ENCODE measurements at regions not wholly inside any gene's neighbourhood (a gene's known extent, or its start where the extent isn't known, plus 50 kb on each side); places are given as distances from the start of the nearest gene placed in this dataset.
"Not testable (repeated sequence)": the region's sequence is repeated elsewhere in the genome, so short reads cannot be mapped to it uniquely, and the experiment has no call there.

GRCh38 chr10:124319926-124320391 lies 98.8 kb downstream of the OAT start:
- no peaks in the 10 kb centered on the region for H3K27me3 ChIP-seq (ENCODE audit: control insufficient read depth in 3 of 3, insufficient read depth in 3 of 3, low read length in 2 of 3)
- 88 to 93% methylated on average over 3 of the region's 3 CpGs for WGBS, 2 donors
- H3K4me1 ChIP-seq (ENCODE audit: control insufficient read depth in 5 of 5, insufficient read depth in 5 of 5, low read length in 5 of 5), result no peaks in the 10 kb centered on the region
- no peak for ATAC-seq (ENCODE audit: insufficient read depth, low FRiP score)
- TF ChIP-seq CTCF (IDR thresholded peaks at IDR 0.05; ENCODE audit: control extremely low read depth, extremely low read depth), result no peak
- H3K27ac ChIP-seq (ENCODE audit: low read depth in 1 of 2, low read length in 1 of 2), result no peak overlapping the region
- no peaks in the 10 kb centered on the region for H3K36me3 ChIP-seq (ENCODE audit: control insufficient read depth in 4 of 4, insufficient read depth in 4 of 4, low read length in 4 of 4)
- peaks cover 0 to 5% (median 0%) of the 10 kb centered on the region in 4 donors for H3K9me3 ChIP-seq (ENCODE audit: control insufficient read depth in 4 of 4, insufficient read depth in 3 of 4, low read length in 3 of 4)
- H3K9ac ChIP-seq (ENCODE audit: insufficient read depth in 1 of 2, low read length in 2 of 2), result no peak overlapping the region
- H3K4me3 ChIP-seq, result no peak overlapping the region
- DNase-seq, result no peak

GRCh38 chr10:124319520-124319919 lies 99.2 kb downstream of the OAT start:
- not testable (repeated sequence) for H3K4me1 ChIP-seq (ENCODE audit: control insufficient read depth in 5 of 5, insufficient read depth in 5 of 5, low read length in 5 of 5); H3K36me3 ChIP-seq (ENCODE audit: control insufficient read depth in 4 of 4, insufficient read depth in 4 of 4, low read length in 4 of 4); H3K9me3 ChIP-seq (ENCODE audit: control insufficient read depth in 4 of 4, insufficient read depth in 3 of 4, low read length in 3 of 4); H3K9ac ChIP-seq (ENCODE audit: insufficient read depth in 1 of 2, low read length in 2 of 2); ATAC-seq (ENCODE audit: insufficient read depth, low FRiP score); DNase-seq; H3K27ac ChIP-seq (ENCODE audit: low read depth in 1 of 2, low read length in 1 of 2); H3K4me3 ChIP-seq; H3K27me3 ChIP-seq (ENCODE audit: control insufficient read depth in 3 of 3, insufficient read depth in 3 of 3, low read length in 2 of 3)

GRCh38 chr10:124318811-124319210 lies 99.9 kb downstream of the OAT start:
- Histone ChIP-seq H3K9me3 (ENCODE audit: control insufficient read depth in 4 of 4, insufficient read depth in 3 of 4, low read length in 3 of 4) (peaks cover 0 to 5% (median 0%) of the 10 kb centered on the region in 4 donors), H3K4me3 (no peak overlapping the region), H3K9ac (ENCODE audit: insufficient read depth in 1 of 2, low read length in 2 of 2) (no peak overlapping the region), H3K36me3 (ENCODE audit: control insufficient read depth in 4 of 4, insufficient read depth in 4 of 4, low read length in 4 of 4) (no peaks in the 10 kb centered on the region), H3K27ac (ENCODE audit: low read depth in 1 of 2, low read length in 1 of 2) (no peak overlapping the region), H3K4me1 (ENCODE audit: control insufficient read depth in 5 of 5, insufficient read depth in 5 of 5, low read length in 5 of 5) (no peaks in the 10 kb centered on the region), H3K27me3 (ENCODE audit: control insufficient read depth in 3 of 3, insufficient read depth in 3 of 3, low read length in 2 of 3) (no peaks in the 10 kb centered on the region)
- no peak for TF ChIP-seq CTCF (IDR thresholded peaks at IDR 0.05; ENCODE audit: control extremely low read depth, extremely low read depth)
- no peak for ATAC-seq (ENCODE audit: insufficient read depth, low FRiP score)
- DNase-seq, result no peak
- 88 to 89% methylated on average over 8 of the region's 8 CpGs for WGBS, 2 donors

GRCh38 chr10:124318076-124318475 lies 100.6 kb downstream of the OAT start:
- no peak for DNase-seq
- H3K27me3 ChIP-seq (ENCODE audit: control insufficient read depth in 3 of 3, insufficient read depth in 3 of 3, low read length in 2 of 3), result no peaks in the 10 kb centered on the region
- H3K9ac ChIP-seq (ENCODE audit: insufficient read depth in 1 of 2, low read length in 2 of 2), result no peak overlapping the region
- H3K36me3 ChIP-seq (ENCODE audit: control insufficient read depth in 4 of 4, insufficient read depth in 4 of 4, low read length in 4 of 4), result no peaks in the 10 kb centered on the region
- no peak overlapping the region for H3K27ac ChIP-seq (ENCODE audit: low read depth in 1 of 2, low read length in 1 of 2)
- 91 to 93% methylated on average over 15 of the region's 15 CpGs for WGBS, 2 donors
- ATAC-seq (ENCODE audit: insufficient read depth, low FRiP score), result no peak
- no peak overlapping the region for H3K4me3 ChIP-seq
- peaks cover 0 to 5% (median 0%) of the 10 kb centered on the region in 4 donors for H3K9me3 ChIP-seq (ENCODE audit: control insufficient read depth in 4 of 4, insufficient read depth in 3 of 4, low read length in 3 of 4)
- no peak for TF ChIP-seq CTCF (IDR thresholded peaks at IDR 0.05; ENCODE audit: control extremely low read depth, extremely low read depth)
- no peaks in the 10 kb centered on the region for H3K4me1 ChIP-seq (ENCODE audit: control insufficient read depth in 5 of 5, insufficient read depth in 5 of 5, low read length in 5 of 5)

Data from lung (tissue), 11 donors.